CD14-positive monocyte (primary cell): ENCODE measurements at regions not wholly inside any gene's neighbourhood (a gene's known extent, or its start where the extent isn't known, plus 50 kb on each side); places are given as distances from the start of the nearest gene placed in this dataset.

ENCODE experiments used
- DNase-seq, 3 donors: peaks; one replicate each; pipeline ENCODE4 v3.0.0-alpha.2; 2011 to 2022
- H2AFZ ChIP-seq: 2 replicates; pipeline ENCODE4 v1.6.0; 2012; ENCODE audit warnings: mild to moderate bottlenecking, low read depth, low read length, inconsistent platforms; ENCODE audit not compliant: insufficient read depth, poor library complexity, severe bottlenecking
- H3K27ac ChIP-seq, 2 donors: 1 replicate in 1 of 2; 2 replicates in 1 of 2; pipeline ENCODE4 v1.5.1; 2012 to 2013; ENCODE audit warnings: low read length in 2 of 2, control low read depth in 1 of 2, inconsistent platforms in 1 of 2, low read depth in 1 of 2, mild to moderate bottlenecking in 1 of 2
- H3K27me3 ChIP-seq, 2 donors: one replicate each; pipeline versions ENCODE4 v1.6.0 to v1.6.1; 2011 to 2013; ENCODE audit warnings: low read length in 2 of 2; ENCODE audit not compliant: control insufficient read depth in 2 of 2, insufficient read depth in 2 of 2
- H3K36me3 ChIP-seq, 2 donors: replicated peaks in 1 of 2; 1 replicate in 1 of 2; 2 replicates in 1 of 2; pipeline versions ENCODE4 v1.5.1 to v1.6.1; 2012 to 2013; ENCODE audit warnings: low read length in 2 of 2, control low read depth in 1 of 2, inconsistent platforms in 1 of 2, mild to moderate bottlenecking in 1 of 2; ENCODE audit not compliant: insufficient read depth in 2 of 2, control insufficient read depth in 1 of 2
- H3K4me1 ChIP-seq, 2 donors: 1 replicate in 1 of 2; 2 replicates in 1 of 2; pipeline versions ENCODE4 v1.5.1 to v1.6.1; 2012 to 2013; ENCODE audit warnings: low read length in 2 of 2, control low read depth in 1 of 2, inconsistent platforms in 1 of 2, mild to moderate bottlenecking in 1 of 2, moderate library complexity in 1 of 2; ENCODE audit not compliant: insufficient read depth in 2 of 2, control insufficient read depth in 1 of 2
- H3K4me2 ChIP-seq: replicated peaks from 2 replicates; pipeline ENCODE3; 2012; ENCODE audit warnings: low read length, moderate library complexity, mild to moderate bottlenecking; ENCODE audit not compliant: poor library complexity, severe bottlenecking; ENCODE audit errors: extremely low read depth
- H3K4me3 ChIP-seq, 3 experiments: fragments of 200-600 bp in 1 of 3; sonication (generic) in 1 of 3; replicated peaks in 1 of 3; 1 replicate in 2 of 3; 2 replicates in 1 of 3; pipeline ENCODE4 v1.5.1; 2011 to 2013; ENCODE audit warnings: low read length in 3 of 3, mild to moderate bottlenecking in 3 of 3, control low read depth in 2 of 3, low read depth in 2 of 3, inconsistent platforms in 1 of 3, moderate library complexity in 1 of 3
- H3K79me2 ChIP-seq: 2 replicates; pipeline ENCODE4 v1.6.0; 2012; ENCODE audit warnings: mild to moderate bottlenecking, control low read depth, inconsistent platforms, low read length, moderate library complexity; ENCODE audit not compliant: insufficient read depth
- H3K9ac ChIP-seq: 2 replicates; pipeline ENCODE4 v1.6.0; 2017; ENCODE audit warnings: low read length, mild to moderate bottlenecking; ENCODE audit not compliant: insufficient read depth, poor library complexity, severe bottlenecking
- H3K9me3 ChIP-seq, 2 donors: replicated peaks in 1 of 2; 1 replicate in 1 of 2; 2 replicates in 1 of 2; pipeline versions ENCODE4 v1.5.1 to v1.6.1; 2012 to 2013; ENCODE audit warnings: low read length in 2 of 2, control low read depth in 1 of 2; ENCODE audit not compliant: control insufficient read depth in 1 of 2, insufficient read depth in 1 of 2
- H4K20me1 ChIP-seq: 2 replicates; pipeline ENCODE4 v1.6.0; 2012; ENCODE audit warnings: mild to moderate bottlenecking, low read length, control low read depth, moderate library complexity; ENCODE audit not compliant: insufficient read depth
- H3K27ac Mint-ChIP-seq, 7 donors: one replicate each; pipeline ENCODE4 v1.8.0; 2020; ENCODE audit warnings: mild to moderate bottlenecking in 7 of 7, mixed read lengths in 7 of 7, moderate library complexity in 6 of 7, inconsistent platforms in 2 of 7
- H3K27me3 Mint-ChIP-seq, 3 donors: one replicate each; pipeline ENCODE4 v1.8.0; 2021 to 2022; ENCODE audit warnings: low read depth in 3 of 3, mild to moderate bottlenecking in 3 of 3, mixed read lengths in 3 of 3, moderate library complexity in 3 of 3, inconsistent platforms in 1 of 3
- H3K36me3 Mint-ChIP-seq, 2 donors: one replicate each; pipeline ENCODE4 v1.8.0; 2020; ENCODE audit warnings: mixed read lengths in 2 of 2, inconsistent platforms in 1 of 2, mild to moderate bottlenecking in 1 of 2
- H3K4me1 Mint-ChIP-seq: one replicate; pipeline ENCODE4 v1.8.0; 2020; ENCODE audit warnings: mild to moderate bottlenecking, mixed read lengths
- H3K4me3 Mint-ChIP-seq, 2 donors: one replicate each; pipeline ENCODE4 v1.8.0; 2020; ENCODE audit warnings: mild to moderate bottlenecking in 2 of 2, mixed read lengths in 2 of 2, moderate library complexity in 1 of 2
- H3K9me3 Mint-ChIP-seq, 7 donors: one replicate each; pipeline ENCODE4 v1.8.0; 2020 to 2022; ENCODE audit warnings: mixed read lengths in 7 of 7, mild to moderate bottlenecking in 6 of 7, moderate library complexity in 6 of 7, inconsistent platforms in 2 of 7
- CTCF ChIP-seq: fragments of 200-600 bp; IDR thresholded peaks from one replicate; pipeline ENCODE4 v1.8.0; 2022; ENCODE audit warnings: antibody characterized with exemption, mild to moderate bottlenecking
- WGBS: methylation state at CpG from one replicate; pipeline ENCODE4 v1.1.5; 2013; ENCODE audit warnings: missing lambda C conversion rate; ENCODE audit not compliant: insufficient coverage; 5-methylcytosine and 5-hydroxymethylcytosine counted together
- intact Hi-C, 2 donors: fragments of 100-400 bp; cut with micrococcal nuclease; formaldehyde crosslinking; loops; one replicate each; pipeline versions ENCODE4 v1.15.0 to v1.15.1; 2023

GRCh38 chr18:2219706-2220105 is 351.6 kb downstream of the METTL4 start:
- intact Hi-C loops: no loop called here
- Mint-ChIP-seq H3K27me3 (peaks cover 0 to 7% (median 2%) of the 10 kb centered on the region in 3 donors), H3K27ac (no peak overlapping the region), H3K36me3 (no peaks in the 10 kb centered on the region), H3K9me3 (peaks cover 0 to 3% (median 0%) of the 10 kb centered on the region in 7 donors), H3K4me1 (no peaks in the 10 kb centered on the region), H3K4me3 (no peak overlapping the region)
- Histone ChIP-seq H3K79me2 (no peaks in the 10 kb centered on the region), H2AFZ (no peak overlapping the region), H4K20me1 (no peaks in the 10 kb centered on the region), H3K4me1 (no peaks in the 10 kb centered on the region), H3K4me2 (no peak overlapping the region), H3K27me3 (no peaks in the 10 kb centered on the region), H3K36me3 (no peaks in the 10 kb centered on the region), H3K9ac (no peak overlapping the region), H3K4me3 (no peak overlapping the region), H3K27ac (no peak overlapping the region), H3K9me3 (no peaks in the 10 kb centered on the region)
- DNase-seq: no peak
- no CpG with 5 or more reads among the region's 3 CpGs for WGBS
- no peak for TF ChIP-seq CTCF

GRCh38 chr18:2222270-2223185 is 348.8 kb downstream of the METTL4 start:
- Histone ChIP-seq H3K9me3 (no peaks in the 10 kb centered on the region), H3K36me3 (no peaks in the 10 kb centered on the region), H3K9ac (no peak overlapping the region), H4K20me1 (no peaks in the 10 kb centered on the region), H3K4me2 (no peak overlapping the region), H3K4me3 (no peak overlapping the region), H3K27ac (no peak overlapping the region), H3K79me2 (no peaks in the 10 kb centered on the region), H2AFZ (no peak overlapping the region), H3K4me1 (no peaks in the 10 kb centered on the region), H3K27me3 (no peaks in the 10 kb centered on the region)
- no peak for DNase-seq
- no CpG with 5 or more reads among the region's 5 CpGs for WGBS
- H3K9me3 Mint-ChIP-seq: peaks cover 0 to 1% (median 0%) of the 10 kb centered on the region in 7 donors
- no peak overlapping the region for H3K4me3 Mint-ChIP-seq
- no peaks in the 10 kb centered on the region for H3K36me3 Mint-ChIP-seq
- intact Hi-C loops: no loop called here
- TF ChIP-seq CTCF: no peak
- no peak overlapping the region for H3K27ac Mint-ChIP-seq
- H3K27me3 Mint-ChIP-seq: peaks cover 2 to 7% (median 4%) of the 10 kb centered on the region in 3 donors
- H3K4me1 Mint-ChIP-seq: no peaks in the 10 kb centered on the region
